GM12875 (cell line): ENCODE measurements at regions not wholly inside any gene's neighbourhood (a gene's known extent, or its start where the extent isn't known, plus 50 kb on each side); places are given as distances from the start of the nearest gene placed in this dataset.

Experiments
- H3K4me3 ChIP-seq: one replicate; pipeline ENCODE4 v1.5.1; 2011; ENCODE audit warnings: low read depth, low read length, control low read depth
- TF ChIP-seq, protein P1 (sequence below): IDR thresholded peaks from 2 replicates; pipeline ENCODE4 v1.5.1; 2011; ENCODE audit warnings: low read depth, mild to moderate bottlenecking, control low read depth, inconsistent platforms, low read length, moderate library complexity, borderline replicate concordance; ENCODE audit not compliant: insufficient read depth

DNA sequence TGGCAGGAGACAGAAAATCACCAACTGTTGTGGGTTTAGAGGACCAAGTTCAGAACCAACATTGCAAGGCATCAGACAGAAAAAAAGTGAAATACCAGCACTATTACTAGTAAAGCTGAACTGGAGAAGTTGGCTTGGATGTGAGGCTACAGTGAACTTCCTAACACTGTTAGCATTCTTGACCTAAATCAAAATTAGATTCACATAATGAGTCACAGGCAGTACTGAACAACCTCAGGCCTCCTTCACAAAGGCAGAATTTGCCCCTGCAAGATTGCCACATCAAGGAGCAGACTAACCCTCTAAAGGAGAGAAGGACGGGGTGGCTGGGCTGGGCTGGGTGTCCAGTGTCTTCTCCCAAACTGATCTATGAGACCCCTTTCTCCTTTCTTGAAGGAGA is 539.7 kb downstream of the SNAPC1 start:
- TF ChIP-seq, protein P1, sequence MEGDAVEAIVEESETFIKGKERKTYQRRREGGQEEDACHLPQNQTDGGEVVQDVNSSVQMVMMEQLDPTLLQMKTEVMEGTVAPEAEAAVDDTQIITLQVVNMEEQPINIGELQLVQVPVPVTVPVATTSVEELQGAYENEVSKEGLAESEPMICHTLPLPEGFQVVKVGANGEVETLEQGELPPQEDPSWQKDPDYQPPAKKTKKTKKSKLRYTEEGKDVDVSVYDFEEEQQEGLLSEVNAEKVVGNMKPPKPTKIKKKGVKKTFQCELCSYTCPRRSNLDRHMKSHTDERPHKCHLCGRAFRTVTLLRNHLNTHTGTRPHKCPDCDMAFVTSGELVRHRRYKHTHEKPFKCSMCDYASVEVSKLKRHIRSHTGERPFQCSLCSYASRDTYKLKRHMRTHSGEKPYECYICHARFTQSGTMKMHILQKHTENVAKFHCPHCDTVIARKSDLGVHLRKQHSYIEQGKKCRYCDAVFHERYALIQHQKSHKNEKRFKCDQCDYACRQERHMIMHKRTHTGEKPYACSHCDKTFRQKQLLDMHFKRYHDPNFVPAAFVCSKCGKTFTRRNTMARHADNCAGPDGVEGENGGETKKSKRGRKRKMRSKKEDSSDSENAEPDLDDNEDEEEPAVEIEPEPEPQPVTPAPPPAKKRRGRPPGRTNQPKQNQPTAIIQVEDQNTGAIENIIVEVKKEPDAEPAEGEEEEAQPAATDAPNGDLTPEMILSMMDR, result no peak
- H3K4me3 ChIP-seq, result no peak overlapping the region

DNA sequence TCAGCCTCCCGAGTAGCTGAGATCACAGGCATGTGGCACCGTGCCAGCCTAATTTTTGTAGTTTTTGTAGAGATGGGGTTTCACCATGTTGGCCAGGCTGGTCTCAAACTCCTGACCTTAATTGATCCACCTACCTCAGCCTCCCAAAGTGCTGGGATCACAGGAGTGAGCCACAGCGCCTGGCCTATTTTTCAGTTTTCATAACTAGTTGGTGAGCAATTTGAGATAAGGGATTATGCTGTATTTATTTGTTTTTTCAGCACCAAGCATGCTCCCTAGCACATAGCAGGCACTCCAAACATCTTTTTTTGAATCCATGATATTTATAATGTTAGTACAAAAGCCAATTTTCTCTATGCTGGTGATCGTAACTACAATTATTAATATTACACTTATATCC is 541.2 kb downstream of the SNAPC1 start:
- TF ChIP-seq, protein P1, result no peak

DNA sequence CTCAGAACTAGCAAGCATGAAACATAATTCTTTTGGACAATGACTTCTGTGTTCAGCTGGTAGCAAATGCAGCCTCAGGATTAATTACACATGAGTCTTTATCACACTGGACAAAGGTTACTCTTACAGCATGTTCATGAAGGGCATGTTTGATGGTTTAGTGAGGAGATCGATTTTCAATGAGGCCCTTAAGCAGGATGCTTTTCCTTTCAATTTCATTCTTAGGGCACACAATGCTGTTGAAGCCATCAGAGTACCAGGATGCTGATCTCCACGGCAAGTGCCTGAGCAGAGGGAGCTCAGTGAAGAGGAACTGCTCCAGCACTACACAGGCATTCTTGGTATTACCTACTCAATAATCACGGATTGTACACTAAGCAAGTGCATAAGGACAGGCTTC is 542.0 kb downstream of the SNAPC1 start:
- TF ChIP-seq, protein P1, result no peak
- no peak overlapping the region for H3K4me3 ChIP-seq

More for the DNA sequence above, 541.2 kb downstream of the SNAPC1 start:
- no peak overlapping the region for H3K4me3 ChIP-seq

DNA sequence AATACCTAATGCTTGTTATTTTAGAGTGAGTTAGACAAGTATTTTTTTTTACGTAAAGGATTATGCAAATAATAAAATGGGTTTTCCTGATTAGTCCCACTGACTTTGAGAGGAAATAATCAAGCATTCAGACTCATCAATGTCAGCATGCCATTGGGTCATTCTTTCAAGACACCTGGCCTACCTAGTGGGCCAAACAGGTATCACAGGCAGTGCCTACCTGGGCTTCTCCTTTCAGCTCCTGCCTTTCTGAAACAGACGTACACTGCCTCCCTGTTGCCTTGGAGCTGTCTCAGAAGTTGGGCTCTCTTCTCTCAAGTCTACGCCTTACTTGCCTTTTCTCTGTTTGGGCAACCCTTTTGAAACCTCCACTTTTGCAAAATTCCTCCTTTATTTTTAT is 545.6 kb downstream of the SNAPC1 start:
- TF ChIP-seq, protein P1, result no peak
- H3K4me3 ChIP-seq, result no peak overlapping the region

DNA sequence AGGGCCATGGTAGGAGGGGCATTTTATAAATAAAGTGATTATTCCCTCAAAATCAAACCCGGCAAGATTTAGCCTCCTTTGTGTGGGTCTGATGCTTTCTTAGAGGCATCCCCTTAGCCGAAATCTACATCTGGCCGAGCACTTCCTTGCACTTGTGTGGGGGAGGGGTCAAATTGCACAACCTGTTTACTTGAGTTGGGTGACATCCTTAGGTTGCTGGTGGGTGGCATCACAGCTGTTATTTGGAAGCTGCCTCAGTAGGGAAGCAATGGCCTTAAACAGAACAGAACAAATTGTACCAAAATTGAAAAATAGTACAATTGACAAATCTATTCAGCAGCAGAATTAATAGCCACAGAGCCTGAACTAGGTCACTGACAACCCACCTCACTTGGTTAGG is 546.1 kb downstream of the SNAPC1 start:
- TF ChIP-seq, protein P1, result no peak

DNA sequence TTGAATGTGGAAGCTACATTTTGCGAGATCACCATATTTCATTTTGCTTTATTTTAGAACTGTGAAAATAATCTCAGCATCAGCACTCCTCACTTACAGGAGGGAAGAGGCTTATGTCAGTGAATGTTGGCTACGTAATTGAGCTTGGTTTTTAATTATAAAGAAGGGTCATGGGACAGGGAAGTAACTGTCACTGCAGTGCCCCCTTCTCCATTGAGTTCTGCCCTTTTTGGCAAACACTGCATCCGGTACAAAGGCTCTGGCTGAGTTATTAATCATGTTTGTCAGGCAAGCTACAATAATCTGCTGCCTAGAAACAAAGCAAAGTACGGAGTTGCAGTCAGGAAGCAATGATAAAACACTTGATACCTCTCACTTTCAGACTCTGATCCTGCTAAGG is 546.7 kb downstream of the SNAPC1 start:
- TF ChIP-seq, protein P1, result no peak

More for the DNA sequence above, 546.1 kb downstream of the SNAPC1 start:
- no peak overlapping the region for H3K4me3 ChIP-seq

DNA sequence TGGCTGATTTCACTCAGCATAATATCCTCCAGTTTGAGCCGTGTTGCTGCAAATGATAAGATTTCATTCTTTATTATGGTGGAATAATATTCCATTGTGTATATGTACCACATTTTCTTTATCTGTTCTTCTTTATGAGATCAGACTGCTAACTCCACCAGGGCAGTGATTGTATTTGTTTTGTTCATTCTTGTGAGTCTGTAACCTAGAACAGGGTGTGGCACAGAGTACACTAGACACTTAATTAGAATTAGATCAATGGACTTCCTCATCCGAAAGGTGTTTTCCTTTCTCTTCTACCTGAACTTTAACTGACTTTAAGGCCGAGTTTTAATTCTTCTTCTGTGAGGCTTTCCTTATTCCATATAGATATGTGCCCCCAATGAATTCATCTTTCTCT is 551.0 kb downstream of the SNAPC1 start:
- TF ChIP-seq, protein P1, result no peak
- no peak overlapping the region for H3K4me3 ChIP-seq

More for the DNA sequence above, 546.7 kb downstream of the SNAPC1 start:
- H3K4me3 ChIP-seq, result no peak overlapping the region
